Left renal pelvis (tissue), 4 donors: ENCODE measurements at regions not wholly inside any gene's neighbourhood (a gene's known extent, or its start where the extent isn't known, plus 50 kb on each side); places are given as distances from the start of the nearest gene placed in this dataset.
A peak's percentile ranks its signal among the peaks of the same experiment; 100 is the strongest.

ENCODE experiments used
- DNase-seq, 4 donors: peaks; one replicate each; pipeline ENCODE4 v3.0.0-alpha.2; 2013; ENCODE audit warnings: low read depth in 4 of 4, low spot score in 3 of 4

DNA sequence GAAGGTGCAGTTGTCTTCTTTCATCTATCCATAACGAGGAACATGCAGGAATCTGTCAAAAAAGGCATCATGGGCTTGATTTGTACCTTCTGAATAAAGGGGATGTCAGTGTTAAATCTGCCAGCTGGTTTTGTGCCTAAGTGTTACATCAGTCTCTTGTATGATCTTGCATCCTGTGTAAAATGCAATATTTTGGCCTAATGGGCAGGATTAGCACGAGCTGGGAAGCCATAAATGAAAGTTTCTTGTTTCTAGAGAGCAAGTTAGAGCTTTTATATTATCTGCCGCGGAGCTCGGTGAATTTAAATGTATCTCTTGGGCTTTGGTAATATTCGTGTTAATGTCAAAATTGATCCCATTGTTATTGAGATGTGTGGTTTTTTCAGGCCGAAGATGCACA is 526.1 kb upstream of the WWC1 start:
- no peak for DNase-seq

DNA sequence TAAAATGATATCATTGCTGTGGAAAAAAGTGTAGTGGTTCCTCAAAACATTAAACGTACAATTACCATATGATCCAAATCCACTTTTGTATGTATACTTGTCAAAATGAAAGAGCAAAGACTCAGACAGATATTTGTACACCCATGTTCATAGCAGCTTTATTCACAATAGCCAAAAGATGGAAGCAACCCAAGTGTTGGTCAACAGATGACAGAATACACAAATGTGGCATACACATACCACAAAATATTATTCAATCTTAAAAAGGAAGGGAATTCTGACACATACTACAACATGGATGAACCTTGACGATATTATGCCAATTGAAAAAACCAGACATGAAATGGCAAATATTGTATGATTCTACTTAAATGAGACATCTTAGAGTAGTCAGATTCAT is 524.5 kb upstream of the WWC1 start:
- DNase-seq, result no peak

DNA sequence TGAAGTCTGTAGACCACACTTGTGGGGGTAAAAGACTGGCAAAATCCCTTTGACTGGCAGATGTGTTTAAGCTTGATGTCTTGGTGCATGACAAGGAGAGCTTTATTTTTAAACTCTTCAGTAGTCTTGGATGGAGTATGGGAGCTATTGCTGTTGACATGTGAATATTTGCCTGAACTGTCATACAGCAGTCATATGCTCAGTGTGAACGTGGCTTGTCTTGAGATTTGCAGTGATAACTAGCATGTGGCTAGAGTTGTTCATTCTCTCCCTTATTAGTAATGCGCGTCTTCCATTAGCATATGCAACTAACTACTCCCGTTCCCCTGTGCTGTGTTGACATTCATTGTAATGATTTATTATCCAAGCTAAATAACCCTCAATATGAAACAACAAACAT is 523.6 kb upstream of the WWC1 start:
- DNase-seq, result no peak

DNA sequence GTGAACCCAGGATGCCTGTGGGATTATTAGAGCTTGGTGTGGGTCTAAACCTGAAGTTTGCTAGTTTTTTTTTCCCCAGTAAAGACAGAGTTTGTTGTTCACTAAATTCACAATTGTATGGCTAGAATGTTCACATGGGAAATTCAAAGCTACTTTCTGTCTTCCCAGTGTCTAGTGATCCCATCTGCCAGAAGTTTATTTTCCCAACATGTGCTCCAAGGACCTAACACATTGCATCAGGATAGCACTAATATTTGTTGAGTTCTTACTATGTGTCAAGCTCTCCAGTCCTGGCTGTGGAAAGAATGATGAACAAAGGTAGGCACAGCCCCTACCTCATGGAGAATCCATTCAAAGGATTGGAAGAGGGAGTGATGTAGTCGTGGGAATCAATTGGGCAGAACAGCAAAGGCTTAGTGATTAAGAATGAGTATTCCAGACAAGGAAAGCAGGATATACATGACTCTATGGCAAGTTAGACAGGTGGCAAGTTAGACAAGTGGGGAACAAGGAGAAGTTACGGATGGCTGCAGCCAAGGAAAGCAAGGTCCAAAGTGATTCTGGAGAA is 521.5 kb upstream of the WWC1 start:
- DNase-seq, result no peak

DNA sequence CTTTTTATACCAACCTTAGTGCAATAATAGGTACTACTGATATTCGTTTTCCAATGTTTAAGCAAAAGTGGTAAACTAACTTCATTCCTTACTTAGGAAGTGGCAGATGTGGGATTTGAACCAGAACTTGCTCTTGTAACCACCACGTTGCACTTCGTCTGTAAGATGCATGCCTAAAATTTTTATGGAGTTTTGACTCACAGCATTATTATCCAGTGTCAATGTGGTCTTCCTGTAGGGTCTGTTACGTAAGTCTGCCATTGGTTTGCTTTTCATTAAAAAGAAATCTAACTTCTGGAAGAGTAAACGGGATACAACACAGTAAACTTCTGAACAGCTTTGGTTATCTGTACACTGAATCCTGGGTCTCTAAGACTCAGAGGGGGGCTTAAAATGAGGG is 521.0 kb upstream of the WWC1 start:
- DNase-seq, result no peak

DNA sequence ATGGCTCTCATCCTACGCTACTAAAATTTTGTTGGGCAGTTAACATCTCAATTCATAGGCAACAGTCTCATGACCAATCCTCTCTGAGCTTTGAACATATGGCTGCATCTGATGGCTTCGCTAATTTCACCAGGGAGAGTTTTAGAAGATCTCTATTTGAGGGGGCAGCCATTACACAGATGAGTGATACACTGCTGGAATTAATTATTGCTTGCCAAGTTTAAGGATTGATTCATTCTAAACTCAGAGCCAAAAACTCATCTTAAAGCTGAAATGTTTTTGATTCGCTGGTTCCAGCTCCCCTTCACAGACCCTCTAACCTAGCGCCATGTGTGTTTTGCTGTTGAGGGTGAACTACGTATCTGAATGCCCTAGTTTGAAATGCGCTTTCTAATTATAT is 519.9 kb upstream of the WWC1 start:
- DNase-seq, result no peak

DNA sequence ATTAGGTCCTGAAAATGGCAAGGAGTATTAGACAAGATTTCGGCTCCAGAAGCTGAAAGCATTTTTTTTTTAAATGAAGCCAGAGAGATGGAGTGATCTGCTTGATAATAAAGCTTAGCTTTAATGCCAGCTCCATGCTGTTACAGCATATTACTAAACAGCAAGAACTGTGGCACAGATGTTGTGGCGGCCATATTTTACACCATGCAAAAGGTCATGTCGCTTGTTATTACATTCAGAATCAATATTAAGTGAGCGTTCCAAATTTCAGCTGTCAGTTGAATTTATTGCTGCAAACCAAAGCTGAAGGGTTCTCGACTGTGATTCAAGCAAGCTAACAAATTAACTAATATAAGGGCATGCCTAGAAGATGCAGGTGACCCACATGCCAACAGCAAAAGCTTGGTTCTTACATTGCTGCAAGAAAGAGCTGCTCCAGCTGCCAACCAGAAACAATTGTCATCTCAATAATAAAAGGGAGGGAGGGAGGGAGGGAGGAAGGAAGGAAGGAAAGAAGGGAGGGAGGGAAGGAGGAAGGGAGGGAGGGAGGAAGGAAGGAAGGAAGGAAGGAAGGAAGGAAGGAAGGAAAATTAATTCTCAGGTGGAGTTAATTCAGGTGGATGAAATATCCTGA is 517.7 kb upstream of the WWC1 start:
- DNase-seq, result no peak

DNA sequence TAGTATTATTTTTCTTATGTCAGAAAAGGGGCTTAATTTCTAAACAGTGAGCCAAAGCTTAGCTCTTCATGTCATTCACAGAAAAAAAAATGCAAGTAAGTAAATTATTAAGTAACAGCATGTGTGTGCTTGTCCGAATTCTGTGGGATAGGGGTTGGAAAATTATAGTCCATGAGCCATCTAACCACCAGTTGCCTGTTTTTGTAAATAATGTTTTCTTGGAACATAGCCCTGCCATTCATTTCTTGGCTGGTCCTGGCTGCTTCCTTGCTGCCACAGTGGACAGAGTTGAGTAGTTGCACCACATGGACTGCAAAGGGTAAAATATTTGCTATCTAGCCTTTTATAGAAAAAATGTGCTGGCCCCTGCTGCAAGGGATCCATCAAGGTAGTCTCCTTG is 513.7 kb upstream of the WWC1 start:
- DNase-seq, result no peak

DNA sequence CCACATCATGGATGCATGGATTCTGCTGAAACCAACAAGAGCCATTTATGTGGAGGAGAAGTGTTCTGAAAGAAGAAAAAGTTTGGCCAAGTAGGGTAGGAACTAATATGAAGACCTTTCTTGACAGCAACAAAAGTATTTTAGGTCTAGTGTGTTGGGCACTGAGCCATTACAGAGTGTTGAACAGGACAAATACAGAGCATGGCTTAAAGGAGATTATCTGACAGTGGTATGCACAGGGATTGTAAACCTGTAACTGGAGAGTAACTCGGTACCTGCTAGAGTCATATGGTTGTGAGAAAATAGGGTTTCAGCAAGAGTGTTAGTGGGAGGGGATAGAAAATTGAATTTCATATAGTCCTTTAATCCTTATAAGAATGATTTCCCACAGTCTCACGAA is 513.2 kb upstream of the WWC1 start:
- DNase-seq, result no peak

DNA sequence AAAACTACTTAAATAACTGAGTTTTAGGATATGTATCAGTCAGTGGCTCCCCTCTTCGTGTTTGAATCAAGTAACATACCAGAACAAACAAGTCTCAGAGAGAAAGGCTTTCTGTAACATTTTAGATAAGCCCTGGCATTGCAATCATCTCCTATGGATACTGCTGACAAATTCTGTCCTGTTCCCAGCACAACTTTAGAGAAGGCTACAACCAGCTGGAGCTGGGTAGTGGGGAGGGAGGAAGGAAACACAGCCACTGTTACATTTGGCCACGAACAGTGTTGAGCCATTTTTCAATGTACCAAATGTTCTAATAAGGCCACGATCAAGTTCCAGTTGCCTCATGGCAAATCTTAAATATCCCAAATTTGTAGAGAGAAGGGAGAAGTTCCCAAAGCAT is 511.8 kb upstream of the WWC1 start:
- no peak for DNase-seq

DNA sequence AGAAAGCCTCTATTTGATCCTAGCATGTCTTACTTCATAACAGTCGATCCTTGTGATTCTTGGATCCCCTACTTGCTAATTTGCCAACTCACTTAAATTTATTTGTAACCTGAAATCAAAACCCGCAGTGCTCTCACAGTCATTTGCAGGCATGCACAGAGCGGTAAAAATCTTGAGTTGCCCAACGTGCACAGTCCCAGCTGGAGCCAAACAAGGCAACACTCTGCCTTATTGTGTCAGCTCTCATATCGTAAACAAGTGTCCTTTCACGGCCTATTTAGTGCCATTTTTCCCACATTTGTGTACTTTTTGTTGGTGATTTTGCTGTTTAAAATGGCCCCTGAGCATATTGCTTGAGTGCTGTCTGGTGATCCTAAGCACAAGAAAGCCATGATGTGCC is 511.3 kb upstream of the WWC1 start:
- no peak for DNase-seq

DNA sequence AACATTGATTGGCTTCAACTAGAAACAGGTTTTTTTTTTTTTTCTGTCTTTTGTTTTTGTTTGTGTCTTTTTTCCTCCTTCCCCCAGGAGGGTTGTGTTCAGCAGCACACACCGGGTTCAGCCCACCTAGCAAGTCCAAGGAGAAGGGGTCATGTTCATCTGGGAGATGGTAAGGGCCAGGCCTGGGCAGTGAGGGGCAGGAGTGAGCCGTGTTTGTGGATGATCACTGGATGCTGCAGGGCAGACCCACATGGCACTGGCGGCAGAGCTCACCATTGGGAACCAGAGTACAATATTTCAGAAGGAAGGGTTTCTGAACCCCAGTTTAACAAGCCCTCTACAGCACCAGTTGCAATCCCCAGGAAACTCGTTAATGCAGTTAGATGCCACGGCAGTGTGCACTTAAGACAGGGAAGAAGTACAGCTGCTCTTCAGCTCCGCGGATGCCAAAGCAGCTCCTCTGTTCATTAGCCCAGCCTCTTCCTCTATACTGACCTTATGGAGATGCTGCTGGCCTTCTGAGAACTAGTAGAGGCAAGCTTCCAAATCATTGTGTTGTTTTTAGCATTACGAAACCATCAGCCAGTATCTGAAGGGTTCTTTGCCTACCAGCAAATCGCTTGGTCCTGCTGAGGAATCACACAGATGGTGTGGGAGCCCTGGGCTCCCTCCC is 508.2 kb upstream of the WWC1 start:
- peak in 3 of 4 donors; percentile 2 to 8 (median 6) for DNase-seq

DNA sequence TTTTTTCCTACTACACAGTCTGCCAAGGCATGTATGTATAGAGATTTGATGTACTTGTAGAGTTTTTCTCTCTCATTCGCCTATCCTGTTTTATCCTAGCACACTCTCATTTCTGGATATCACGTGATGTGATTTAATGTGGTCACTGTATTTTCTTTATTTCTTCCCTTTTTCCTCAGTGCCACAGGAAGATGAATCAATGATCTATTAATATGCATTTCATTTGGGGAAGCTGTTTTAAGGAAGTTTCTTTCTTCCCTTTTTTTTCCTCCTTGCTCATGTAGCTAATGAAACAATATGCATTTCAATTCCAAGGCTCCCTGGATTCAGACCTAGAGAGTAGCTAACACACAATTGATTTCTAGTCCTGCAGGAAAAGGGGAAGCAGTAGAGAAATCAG is 506.3 kb upstream of the WWC1 start:
- no peak for DNase-seq

DNA sequence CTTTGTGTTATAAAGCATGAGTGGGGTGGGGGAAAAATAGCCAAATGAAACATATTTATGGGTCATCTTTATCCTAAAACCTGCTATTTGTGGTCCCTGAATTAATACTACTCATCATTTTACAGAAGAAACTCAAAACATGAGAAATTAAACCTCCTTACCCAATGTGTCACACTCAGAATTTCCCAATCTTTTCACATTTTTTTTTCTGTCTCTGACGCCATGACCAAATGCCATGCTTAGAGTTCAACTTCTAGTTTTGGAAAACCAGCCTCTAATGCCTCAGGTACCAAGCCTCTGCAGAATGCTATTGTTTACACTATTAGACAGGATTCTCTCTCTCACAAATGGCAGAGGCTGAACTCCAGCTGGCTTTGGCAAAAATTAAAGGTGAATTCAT is 505.5 kb upstream of the WWC1 start:
- DNase-seq, result no peak

DNA sequence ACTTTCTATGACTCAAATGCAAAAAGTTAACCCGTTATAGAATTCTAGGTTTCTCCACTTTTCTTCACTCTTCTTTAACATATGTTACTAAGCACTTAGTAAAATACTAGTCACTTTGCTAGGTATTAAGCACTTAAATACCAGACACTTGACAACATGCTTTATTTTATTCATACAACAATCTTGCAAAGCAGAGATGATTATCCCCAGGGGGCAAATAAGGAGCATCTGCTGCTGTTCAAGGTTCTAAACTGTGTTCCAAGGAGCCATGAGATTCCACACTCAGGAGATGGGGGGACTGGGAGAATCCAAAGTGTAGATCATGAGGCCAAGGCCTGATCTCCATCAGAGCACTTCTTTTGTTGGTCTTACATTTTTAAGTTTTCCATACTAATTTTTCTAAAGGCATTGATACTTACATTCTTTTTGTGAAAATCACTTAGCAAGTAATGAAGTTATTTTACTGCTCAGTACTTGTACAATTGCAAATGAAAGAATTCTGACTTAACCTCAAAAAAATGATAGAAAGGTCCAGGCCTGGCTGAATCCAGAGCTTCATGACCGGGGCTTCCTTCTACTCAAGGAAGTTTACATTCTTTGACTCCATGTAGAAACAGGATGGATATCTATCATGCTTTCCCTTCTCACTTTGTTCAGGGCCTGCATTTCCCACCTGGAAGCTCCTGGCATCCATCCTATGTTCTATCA is 504.4 kb upstream of the WWC1 start:
- no peak for DNase-seq

DNA sequence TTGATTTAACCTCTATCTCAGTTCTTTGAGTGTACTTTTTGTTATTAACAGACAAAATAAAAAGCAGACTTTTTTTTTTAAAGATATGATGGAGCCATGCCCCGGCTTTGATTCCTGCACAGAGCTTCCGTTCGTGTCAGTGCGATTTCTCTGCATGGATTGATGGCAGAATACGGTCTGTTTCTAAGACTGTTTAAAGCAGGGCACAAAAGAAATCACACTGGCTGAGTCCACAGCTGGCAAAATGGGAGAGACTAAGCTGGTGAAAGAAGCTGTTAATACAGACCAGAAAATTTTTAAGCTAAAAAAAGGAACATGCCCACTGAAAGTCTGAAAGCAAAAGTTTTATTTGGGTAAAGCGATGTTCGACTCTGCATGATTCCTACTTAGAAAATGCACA is 501.4 kb upstream of the WWC1 start:
- no peak for DNase-seq

DNA sequence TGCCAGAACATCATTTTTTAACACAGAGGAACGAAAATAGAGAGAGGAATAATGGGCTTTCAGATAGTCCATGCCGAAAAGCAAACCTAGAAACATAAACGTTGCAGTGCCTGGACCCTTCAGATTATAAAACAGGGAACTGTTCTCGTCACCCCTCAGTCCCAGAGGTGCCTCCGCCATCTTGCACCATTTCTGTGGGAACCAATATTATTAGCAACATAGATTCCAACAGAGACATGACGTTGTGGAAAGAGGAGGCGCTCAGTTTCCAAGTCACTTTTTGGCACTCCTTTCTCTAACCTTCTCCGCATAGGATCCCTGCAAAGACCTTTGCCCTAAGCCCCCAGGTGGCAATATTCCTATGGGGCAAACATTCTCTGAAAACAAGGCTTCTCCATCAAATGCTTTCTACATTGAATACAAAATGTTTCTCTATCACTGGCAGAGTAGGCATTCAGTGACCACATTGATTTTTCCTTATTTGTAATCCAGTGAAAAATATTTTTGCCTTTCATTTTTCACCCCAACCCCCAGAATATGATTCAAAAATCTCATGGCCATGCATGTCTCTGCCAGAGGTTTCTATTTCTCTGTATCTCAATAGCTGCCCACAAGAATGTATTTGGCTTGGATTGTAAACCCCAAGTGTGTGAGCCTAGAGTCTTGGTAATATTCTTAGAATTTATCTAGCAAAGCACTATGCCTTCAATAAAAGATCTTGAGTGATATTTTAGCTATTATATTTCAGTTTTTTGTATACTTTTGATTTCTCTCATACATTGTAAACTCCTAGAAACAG is 500.8 kb upstream of the WWC1 start:
- DNase-seq, result no peak

DNA sequence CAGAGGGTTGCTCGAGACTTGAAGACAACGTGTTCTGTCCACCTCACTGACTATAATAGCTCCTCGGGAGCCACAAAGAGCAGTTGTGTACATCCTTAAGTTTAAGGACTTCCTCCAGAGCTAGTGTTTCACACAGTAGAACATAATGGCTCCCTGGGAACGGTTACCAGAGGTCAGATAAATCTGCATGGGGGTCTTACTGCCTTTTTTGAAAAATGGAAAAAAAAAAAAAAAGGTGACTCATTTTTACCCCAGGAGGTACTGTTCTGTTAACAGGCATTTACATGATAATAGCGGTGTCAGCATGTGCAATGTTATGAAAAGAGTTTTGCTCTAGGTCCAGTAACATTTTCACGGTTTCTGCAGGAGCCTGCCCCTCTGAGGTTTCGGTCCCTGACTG is 498.9 kb upstream of the WWC1 start:
- DNase-seq, result no peak

DNA sequence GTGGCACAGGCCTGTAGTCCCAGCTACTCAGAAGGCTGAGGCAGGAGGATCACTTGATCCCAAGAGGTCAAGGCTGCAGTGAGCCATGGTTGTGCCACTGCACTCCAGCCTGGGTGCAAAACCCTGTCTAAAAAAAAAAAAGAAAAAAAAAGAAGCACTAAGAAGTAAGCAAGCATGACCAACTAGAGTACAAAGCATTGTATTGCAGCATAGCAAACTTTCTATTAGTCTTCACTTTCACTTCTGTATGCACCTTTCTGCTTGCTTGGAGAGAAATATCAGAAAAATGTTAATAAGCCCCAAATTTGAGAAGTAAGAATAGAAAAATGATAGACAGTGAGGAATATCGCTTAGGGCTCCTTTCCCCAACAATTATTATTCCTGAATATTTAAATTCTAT is 497.7 kb upstream of the WWC1 start:
- DNase-seq, result no peak

DNA sequence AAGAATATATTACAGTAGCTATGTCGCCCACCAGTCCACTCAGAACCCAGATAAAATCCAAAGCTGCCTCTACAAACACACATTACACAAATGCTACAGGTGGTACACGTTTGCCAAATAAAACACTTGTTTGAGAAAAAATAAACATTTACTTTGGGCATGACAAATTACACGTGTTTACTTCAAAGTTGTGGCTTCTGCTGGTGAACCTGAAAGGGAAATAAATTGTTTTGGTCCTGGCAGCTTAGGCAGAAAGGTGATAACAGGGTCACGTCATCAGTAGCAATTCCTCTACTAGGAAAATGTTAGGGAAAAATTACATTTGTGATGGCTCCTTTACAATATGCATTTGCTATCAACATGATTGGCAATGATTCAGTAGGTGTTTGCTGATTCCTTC is 497.3 kb upstream of the WWC1 start:
- DNase-seq, result no peak

DNA sequence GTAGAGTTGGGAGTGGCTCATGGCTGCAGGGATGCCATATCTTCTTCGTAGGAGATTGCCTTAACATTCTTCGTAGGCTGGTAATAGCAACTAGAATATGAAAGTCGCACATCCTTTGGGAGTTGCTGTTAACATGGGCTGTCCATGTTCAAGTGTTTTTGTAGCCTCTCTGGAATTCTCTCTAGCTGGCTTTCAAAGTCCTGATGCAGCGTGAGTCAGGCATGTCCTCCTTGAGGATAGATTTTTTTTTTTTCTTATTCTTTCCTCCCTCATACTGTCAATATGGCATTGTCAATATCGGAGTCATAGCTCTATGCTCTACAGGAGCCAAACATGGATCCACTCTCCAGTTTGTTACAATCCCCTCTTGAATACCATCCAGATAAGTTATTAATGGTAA is 494.8 kb upstream of the WWC1 start:
- DNase-seq, result no peak
